Fibroblast of lung (primary cell): ENCODE measurements at regions not wholly inside any gene's neighbourhood (a gene's known extent, or its start where the extent isn't known, plus 50 kb on each side); places are given as distances from the start of the nearest gene placed in this dataset.

Experiments
- DNase-seq, 2 donors: peaks; one replicate each; pipeline versions ENCODE4 v3.0.0 to v3.0.0-alpha.2; 2010; ENCODE audit warnings: low read depth in 2 of 2
- H2AFZ ChIP-seq: 2 replicates; pipeline ENCODE4 v1.5.1; 2012; ENCODE audit warnings: low read length, control low read depth, inconsistent platforms
- H3K27ac ChIP-seq: 2 replicates; pipeline ENCODE4 v1.5.1; 2011; ENCODE audit warnings: low read length, control low read depth; ENCODE audit not compliant: insufficient read depth
- H3K27me3 ChIP-seq: 2 replicates; pipeline ENCODE4 v1.5.1; 2011; ENCODE audit warnings: mild to moderate bottlenecking, low read length; ENCODE audit not compliant: control insufficient read depth, insufficient read depth
- H3K36me3 ChIP-seq: 2 replicates; pipeline ENCODE4 v1.5.1; 2011; ENCODE audit warnings: low read length; ENCODE audit not compliant: control insufficient read depth, insufficient read depth
- H3K4me1 ChIP-seq: 2 replicates; pipeline ENCODE4 v1.5.1; 2011; ENCODE audit warnings: low read length; ENCODE audit not compliant: control insufficient read depth, insufficient read depth; ENCODE audit errors: extremely low read depth
- H3K4me2 ChIP-seq: 2 replicates; pipeline ENCODE4 v1.5.1; 2011; ENCODE audit warnings: low read length, control low read depth; ENCODE audit not compliant: insufficient read depth; ENCODE audit errors: extremely low read depth
- H3K4me3 ChIP-seq, 4 experiments: fragments of 200-600 bp in 1 of 4; sonication (generic) in 1 of 4; replicated peaks in 1 of 4; 2 replicates each; pipeline ENCODE4 v1.5.1; 2011 to 2016; ENCODE audit warnings: low read length in 4 of 4, low read depth in 3 of 4, mild to moderate bottlenecking in 3 of 4, control low read depth in 2 of 4, inconsistent platforms in 1 of 4, mixed read lengths in 1 of 4; ENCODE audit not compliant: insufficient read depth in 1 of 4; ENCODE audit errors: control extremely low read depth in 1 of 4
- H3K79me2 ChIP-seq: 2 replicates; pipeline ENCODE4 v1.5.1; 2012; ENCODE audit warnings: mild to moderate bottlenecking, low read length, inconsistent platforms; ENCODE audit not compliant: control insufficient read depth, insufficient read depth
- H3K9ac ChIP-seq: 2 replicates; pipeline ENCODE4 v1.5.1; 2011; ENCODE audit warnings: mild to moderate bottlenecking, low read length, control low read depth; ENCODE audit not compliant: insufficient read depth
- H3K9me3 ChIP-seq: 2 replicates; pipeline ENCODE4 v1.5.1; 2012; ENCODE audit warnings: low read depth, low read length; ENCODE audit not compliant: control insufficient read depth, insufficient read depth
- H4K20me1 ChIP-seq: 2 replicates; pipeline ENCODE4 v1.5.1; 2011; ENCODE audit warnings: low read length; ENCODE audit not compliant: control insufficient read depth, insufficient read depth; ENCODE audit errors: extremely low read depth
- CTCF ChIP-seq, 2 donors: IDR thresholded peaks in 1 of 2; conservative IDR thresholded peaks in 1 of 2; 1 replicate in 1 of 2; 2 replicates in 1 of 2; pipeline ENCODE4 v1.5.1; 2011 to 2012; ENCODE audit warnings: low read length in 2 of 2, control low read depth in 1 of 2, inconsistent platforms in 1 of 2, low read depth in 1 of 2, mild to moderate bottlenecking in 1 of 2
- EZH2 ChIP-seq: IDR thresholded peaks from 2 replicates; pipeline ENCODE4 v1.5.1; 2012; ENCODE audit warnings: low read length, control low read depth, mild to moderate bottlenecking; ENCODE audit errors: missing control alignments

- H3K9ac ChIP-seq: no peak overlapping the region
- no peak overlapping the region for H3K27ac ChIP-seq
- TF ChIP-seq EZH2 (no peak), CTCF (conservative IDR thresholded peaks at IDR 0.05 in 1 of 2, IDR thresholded peaks at IDR 0.05 in 1 of 2; ENCODE audit: low read depth in 1 of 2, low read length in 2 of 2) (no peak)
- no peaks in the 10 kb centered on the region for H3K27me3 ChIP-seq
- no peaks in the 10 kb centered on the region for H3K4me1 ChIP-seq
- DNase-seq: no peak
- no peak overlapping the region for H3K4me3 ChIP-seq
- H4K20me1 ChIP-seq: no peaks in the 10 kb centered on the region
- H3K4me2 ChIP-seq: no peak overlapping the region
- H3K79me2 ChIP-seq: no peaks in the 10 kb centered on the region
- H2AFZ ChIP-seq: no peak overlapping the region
- no peaks in the 10 kb centered on the region for H3K36me3 ChIP-seq
- H3K9me3 ChIP-seq: no peaks in the 10 kb centered on the region
These were observed 88.4 kb upstream of the TARDBP start for GRCh38 chr1:10924030-10924429.

GRCh38 chr1:10928654-10929053 lies 83.8 kb upstream of the TARDBP start:
- H3K27ac ChIP-seq: no peak overlapping the region
- no peak overlapping the region for H3K4me2 ChIP-seq
- no peak overlapping the region for H3K9ac ChIP-seq
- H3K27me3 ChIP-seq: no peaks in the 10 kb centered on the region
- H4K20me1 ChIP-seq: no peaks in the 10 kb centered on the region
- H3K4me1 ChIP-seq: no peaks in the 10 kb centered on the region
- H2AFZ ChIP-seq: no peak overlapping the region
- TF ChIP-seq CTCF (conservative IDR thresholded peaks at IDR 0.05 in 1 of 2, IDR thresholded peaks at IDR 0.05 in 1 of 2; ENCODE audit: low read depth in 1 of 2, low read length in 2 of 2) (no peak), EZH2 (no peak)
- no peaks in the 10 kb centered on the region for H3K36me3 ChIP-seq
- H3K4me3 ChIP-seq: no peak overlapping the region
- H3K79me2 ChIP-seq: no peaks in the 10 kb centered on the region
- no peak for DNase-seq
- no peaks in the 10 kb centered on the region for H3K9me3 ChIP-seq

- Histone ChIP-seq H3K4me1 (no peaks in the 10 kb centered on the region), H4K20me1 (no peaks in the 10 kb centered on the region), H3K27me3 (no peaks in the 10 kb centered on the region), H3K9me3 (no peaks in the 10 kb centered on the region), H3K36me3 (no peaks in the 10 kb centered on the region), H3K4me2 (no peak overlapping the region), H3K9ac (no peak overlapping the region), H3K4me3 (no peak overlapping the region), H3K79me2 (no peaks in the 10 kb centered on the region), H3K27ac (no peak overlapping the region), H2AFZ (no peak overlapping the region)
- no peak for TF ChIP-seq EZH2
- no peak for TF ChIP-seq CTCF (conservative IDR thresholded peaks at IDR 0.05 in 1 of 2, IDR thresholded peaks at IDR 0.05 in 1 of 2; ENCODE audit: low read depth in 1 of 2, low read length in 2 of 2)
- no peak for DNase-seq
These were observed 80.4 kb upstream of the TARDBP start for GRCh38 chr1:10932088-10932487.
